GM21619 (cell line): ENCODE measurements at regions not wholly inside any gene's neighbourhood (a gene's known extent, or its start where the extent isn't known, plus 50 kb on each side); places are given as distances from the start of the nearest gene placed in this dataset.
"Not testable (repeated sequence)": the region's sequence is repeated elsewhere in the genome, so short reads cannot be mapped to it uniquely, and the experiment has no call there.

Experiments
- ATAC-seq: cut with Tn5 transposase; IDR thresholded peaks from one replicate; pipeline ENCODE4 v1.9.1; 2021; ENCODE audit not compliant: unreplicated experiment

DNA sequence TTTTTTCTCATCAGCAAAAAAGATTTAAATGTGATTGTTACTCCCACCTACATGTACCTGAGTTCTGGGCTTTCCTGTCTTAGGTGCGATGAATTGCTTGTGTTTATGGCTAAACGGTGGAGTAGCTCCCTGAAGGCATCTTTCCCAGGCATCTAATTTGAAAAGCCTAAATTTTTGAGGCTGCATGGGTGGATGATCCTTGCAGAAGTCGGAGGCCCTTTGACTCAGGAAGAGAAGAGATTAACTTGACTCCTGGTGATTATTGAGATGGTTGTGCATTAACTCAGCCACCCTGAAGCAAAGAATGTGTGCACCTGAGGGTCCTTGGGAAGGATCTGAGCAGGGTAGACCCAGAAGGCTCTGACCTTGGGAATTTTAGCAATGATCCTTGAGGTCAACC lies 155.6 kb upstream of the SEMA3C start:
- no peak for ATAC-seq

DNA sequence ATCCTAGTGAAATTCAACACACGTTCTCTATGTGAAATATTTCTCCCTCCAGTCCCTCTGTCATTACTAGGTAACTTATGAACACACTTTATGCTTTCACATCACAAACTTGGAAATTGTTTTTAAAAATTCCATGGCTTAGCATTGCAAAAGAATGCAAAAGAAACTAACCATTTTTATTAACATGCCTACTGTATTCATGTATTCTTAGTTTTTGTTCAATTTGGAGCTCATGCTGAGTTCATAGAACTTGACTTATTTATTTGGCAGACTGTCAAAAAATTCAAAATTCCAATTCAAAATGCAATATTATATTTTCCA lies 155.0 kb upstream of the SEMA3C start:
- no peak for ATAC-seq

DNA sequence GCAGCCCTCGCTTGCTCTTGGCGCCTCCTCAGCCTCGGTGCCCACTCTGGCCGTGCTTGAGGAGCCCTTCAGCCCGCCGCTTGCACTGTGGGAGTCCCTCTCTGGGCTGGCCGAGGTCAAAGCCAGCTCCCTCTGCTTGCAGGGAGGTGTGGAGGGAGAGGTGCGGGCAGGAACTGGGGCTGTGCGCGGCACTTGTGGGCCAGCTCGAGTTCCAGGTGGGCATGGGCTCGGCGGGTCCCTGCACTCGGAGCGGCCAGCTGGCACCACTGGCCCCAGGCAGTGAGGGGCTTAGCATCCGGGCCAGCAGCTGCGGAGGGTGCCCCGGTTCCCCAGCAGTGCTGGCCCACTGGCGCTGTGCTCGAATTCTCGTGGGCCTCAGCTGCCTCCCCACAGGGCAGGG lies 152.1 kb upstream of the SEMA3C start:
- ATAC-seq = no peak

DNA sequence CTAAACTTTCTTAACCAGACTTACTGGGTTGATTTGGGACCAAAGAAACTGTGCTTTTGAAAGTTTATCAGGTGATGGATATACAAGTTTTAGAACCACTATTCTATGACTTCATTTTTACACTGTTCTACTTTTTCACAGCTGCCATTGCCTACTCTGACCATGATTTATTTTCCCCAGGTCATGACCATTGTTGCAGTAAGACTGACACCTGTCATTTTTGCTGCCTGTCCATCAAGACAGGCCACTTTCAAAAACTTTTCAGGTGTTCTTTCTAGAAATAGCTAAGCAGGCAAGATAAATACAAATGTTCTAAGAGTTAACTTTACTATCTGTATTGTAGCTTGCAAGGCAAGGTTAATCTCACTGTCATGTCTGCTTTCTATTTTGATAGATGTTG lies 147.9 kb upstream of the SEMA3C start:
- no peak for ATAC-seq

DNA sequence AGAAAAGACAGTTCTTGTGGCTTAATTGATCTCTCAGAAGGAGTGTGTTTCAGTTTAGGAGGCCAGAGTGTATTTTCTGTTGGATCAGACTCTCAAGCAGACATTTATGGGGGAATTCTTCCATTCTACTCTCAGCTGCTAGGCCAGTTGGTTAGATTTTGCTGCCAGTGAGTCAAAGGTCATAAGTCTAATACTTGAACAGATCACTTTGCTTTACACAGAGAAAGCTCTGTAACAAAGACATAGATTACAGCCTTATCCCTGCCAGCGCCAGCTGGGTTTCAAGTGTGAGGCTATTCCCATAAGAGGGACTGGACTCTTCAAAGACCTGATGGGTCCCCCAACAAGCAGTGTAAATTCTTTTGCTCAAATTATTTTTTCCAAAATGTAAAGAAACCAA lies 145.6 kb upstream of the SEMA3C start:
- ATAC-seq = no peak

DNA sequence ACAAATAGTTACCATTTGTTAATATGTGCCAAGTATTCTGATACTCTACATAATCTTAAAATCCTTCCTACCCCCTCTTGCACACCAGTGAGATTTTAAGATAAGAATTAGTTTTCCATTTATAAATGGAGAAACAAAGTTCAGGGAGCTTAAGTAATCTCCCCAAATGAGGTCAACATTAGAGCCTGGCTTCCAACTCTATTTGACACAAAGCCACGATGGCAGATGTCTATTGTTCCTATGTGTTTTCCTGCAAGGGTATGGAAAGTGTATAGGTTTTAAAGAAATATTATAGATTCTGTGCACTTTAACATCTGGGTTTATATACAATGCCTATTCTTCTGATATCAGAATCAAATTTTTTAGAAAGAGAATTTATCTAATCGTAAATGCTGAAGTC lies 143.9 kb upstream of the SEMA3C start:
- ATAC-seq = no peak

DNA sequence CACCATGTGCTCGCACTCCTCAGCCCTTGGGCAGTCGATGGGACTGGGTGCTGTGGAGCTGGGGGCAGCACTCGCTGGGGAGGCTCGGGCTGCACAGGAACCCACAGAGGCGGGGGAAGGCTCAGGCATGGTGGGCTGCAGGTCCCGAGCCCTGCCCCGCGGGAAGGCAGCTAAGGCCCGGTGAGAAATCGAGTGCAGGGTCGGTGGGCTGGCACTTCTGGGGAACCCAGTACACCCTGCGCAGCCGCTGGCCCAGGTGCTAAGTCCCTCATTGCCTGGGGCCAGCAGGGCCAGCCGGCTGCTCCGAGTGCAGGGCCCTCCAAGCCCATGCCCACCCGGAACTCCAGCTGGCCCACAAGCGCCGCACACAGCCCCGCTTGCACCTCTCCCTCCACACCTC lies 138.6 kb upstream of the SEMA3C start:
- ATAC-seq = not testable (repeated sequence)

DNA sequence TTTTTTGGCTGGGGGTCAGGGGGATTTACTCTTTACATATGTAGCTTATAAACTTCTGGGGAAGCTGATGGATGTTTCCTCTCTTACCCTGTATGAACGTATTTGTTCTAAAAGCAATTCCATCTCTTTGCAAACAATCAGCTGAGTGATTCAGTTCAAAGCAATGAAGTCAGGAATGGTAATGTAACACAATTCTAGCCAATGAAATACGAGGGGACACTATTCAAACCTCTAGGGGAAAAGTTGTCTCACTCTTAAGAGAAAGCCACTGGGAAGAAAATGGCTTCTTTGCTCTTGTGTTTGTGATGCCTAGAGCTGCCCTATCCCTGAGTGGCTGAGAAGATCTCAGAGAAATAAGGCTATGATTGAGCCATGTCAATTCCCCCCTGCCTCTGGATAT lies 134.8 kb upstream of the SEMA3C start:
- no peak for ATAC-seq

DNA sequence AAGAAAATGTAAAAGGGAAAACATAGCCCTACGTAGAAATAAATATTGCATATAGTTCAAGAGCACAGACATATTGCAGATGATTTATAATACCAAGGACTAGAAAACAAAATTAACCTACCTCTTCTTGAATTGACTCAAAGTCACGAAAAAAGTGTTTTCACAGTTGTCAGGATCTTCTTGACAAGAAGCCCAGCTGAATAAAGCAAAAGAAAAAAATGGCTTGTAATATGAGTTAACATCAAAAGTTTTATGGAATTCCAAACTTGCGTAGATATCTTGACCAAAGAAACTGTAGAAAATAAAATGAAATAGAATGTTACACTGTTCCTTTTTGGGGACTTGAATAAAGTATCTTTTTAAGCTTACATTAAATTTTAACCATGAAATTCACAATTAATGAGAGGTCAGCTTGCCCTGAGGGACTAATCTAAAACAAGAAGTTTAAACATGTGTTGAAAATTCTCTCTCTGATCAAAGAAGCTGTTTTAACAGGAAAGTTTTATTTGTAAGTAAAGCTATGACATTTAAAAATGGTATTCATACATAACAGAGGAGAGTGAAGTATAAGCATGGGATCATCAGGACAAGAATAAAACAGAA lies 133.1 kb upstream of the SEMA3C start:
- no peak for ATAC-seq

DNA sequence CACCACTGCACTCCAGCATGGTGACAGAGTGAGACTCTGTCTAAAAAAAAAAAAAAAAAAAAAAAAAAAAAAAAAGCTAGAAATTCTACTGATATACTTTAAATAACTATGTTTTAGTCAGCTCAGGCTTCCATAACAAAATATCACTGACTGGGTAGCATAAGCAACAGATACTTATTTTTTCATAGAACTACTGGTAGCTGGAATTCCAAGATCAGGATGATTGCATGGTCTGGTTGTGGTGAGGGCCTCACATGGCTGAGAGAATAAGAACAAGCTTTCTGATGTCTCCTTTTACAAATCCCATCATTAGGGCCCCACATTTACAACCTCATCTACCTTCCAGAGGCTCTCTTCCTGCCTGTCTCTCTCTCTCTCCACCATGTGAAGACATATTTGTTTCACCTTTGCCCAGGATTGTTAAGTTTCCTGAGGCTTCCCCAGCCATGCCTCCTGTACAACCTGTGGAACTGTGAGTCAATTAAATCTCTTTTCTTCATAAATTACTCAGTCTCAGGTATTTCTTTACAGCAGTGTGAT lies 126.7 kb upstream of the SEMA3C start:
- no peak for ATAC-seq

DNA sequence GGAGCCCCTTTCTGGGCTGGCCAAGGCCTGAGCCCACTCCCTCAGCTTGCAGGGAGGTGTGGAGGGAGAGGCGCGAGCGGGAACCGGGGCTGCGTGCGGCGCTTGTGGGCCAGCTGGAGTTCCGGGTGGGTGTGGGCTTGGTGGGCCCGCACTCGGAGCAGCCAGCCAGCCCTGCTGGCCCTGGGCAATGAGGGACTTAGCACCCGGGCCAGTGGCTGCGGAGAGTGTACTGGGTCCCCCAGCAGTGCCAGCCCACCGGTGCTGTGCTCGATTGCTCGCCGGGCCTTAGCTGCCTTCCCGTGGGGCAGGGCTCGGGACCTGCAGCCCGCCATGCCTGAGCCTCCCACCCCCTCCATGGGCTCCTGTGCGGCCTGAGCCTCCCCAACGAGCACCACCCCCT lies 123.8 kb upstream of the SEMA3C start:
- not testable (repeated sequence) for ATAC-seq

DNA sequence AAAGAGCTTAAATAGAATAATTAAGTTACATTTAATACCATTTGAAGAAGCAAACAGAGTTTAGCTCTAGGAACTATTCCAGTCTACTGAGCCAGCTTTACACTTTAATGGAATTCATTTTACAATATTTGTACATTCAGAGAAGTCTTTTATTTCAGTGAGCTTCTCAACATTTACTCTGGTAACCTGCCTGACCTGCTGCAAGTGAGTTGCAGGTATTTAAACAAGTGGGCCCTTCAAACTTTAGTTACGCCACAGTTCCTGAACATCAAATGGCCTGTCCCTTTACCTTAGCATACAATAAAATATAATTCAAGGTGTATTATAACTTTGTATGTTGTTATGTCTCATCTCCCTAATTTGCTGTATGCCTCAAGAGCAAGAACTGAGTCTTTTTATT lies 121.6 kb upstream of the SEMA3C start:
- ATAC-seq = no peak

DNA sequence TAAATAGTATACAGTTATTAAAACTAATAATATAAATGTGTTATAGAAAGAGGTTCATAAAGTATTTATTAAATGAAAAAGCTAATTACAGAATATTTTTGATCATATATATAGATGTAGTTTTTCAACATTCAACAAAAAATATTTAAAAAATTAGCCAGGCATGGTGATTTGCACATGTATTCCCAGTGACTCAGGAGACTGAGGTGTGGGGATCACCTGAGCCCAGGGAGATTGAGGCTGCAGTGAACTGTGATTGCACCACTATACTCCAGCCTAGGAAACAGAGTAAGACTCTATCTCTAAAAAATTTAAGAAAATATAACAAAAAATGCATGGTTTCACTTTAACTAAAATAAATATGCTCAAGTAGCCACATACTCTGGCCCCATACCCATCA lies 118.0 kb upstream of the SEMA3C start:
- ATAC-seq = no peak

DNA sequence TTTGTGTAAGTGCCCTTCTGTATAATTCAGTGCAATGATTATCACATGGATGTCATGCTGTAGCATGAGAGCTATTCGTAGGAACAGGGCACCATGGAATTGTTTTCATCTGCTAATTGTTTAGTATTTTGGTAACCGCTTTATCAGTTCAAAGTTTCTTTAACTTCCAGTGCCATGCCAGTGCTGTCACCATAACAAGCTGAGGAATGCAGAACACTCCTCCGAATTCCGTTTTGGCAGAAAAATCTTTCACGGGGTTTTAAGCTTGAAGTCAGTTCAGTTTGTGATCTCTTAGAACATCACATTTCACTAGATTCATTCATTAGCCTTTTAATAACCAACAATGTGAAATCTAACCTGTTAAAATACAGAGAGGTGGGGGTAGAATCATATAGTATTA lies 117.2 kb upstream of the SEMA3C start:
- ATAC-seq = no peak

DNA sequence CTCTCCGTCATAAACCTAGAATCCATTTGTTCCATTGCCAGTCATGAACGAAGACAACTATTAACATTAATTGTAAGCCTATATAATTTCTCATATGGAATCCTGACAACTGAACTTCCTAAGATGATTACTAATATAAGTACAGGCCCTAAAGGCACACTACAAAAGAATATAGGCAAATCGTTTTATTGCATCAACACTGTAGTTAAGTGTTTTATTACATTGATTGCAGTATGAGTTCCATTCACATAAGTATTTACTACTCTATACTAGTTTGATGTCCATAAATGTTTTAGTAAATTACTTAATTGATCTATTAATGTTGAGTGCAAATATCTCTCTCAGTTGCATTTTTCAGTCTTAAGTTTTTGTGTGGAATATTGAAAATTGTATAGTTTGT lies 113.1 kb upstream of the SEMA3C start:
- no peak for ATAC-seq

DNA sequence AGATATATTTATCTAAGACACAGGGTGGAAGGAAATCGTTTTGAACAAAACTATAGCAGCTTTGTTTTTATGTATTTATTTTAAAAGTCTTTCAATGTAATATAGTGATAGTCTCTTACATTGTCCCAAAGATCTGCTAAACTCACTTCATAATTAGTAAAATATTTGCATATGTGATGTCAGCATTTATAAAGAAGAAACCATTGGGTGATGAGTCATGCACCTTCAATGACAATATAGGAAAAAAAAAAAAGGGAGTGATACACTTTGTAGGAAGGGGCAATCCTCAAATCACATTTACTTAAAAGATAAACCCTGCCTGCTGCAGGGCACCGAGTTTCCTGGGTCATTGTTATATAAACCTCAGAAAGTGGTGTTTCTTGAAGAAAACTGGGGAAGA lies 112.4 kb upstream of the SEMA3C start:
- no peak for ATAC-seq

DNA sequence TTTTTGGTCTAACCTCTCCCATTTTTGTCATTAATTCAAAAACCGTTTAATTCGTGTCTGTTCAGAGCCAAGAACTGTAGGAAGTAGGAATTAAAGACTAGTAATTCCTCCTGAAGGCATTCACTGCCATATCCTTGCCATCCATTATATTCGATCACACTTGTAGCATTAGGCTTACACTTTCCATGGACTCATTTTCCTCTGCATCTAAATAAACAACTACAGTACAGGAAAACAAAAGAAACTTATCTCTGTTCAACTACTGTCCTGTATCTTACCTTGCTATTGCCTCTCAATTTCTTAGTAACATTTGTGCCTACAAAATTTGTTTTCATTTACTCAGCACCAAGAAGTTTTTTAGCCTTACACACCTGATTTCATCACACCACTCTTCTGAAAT lies 111.6 kb upstream of the SEMA3C start:
- ATAC-seq = no peak

DNA sequence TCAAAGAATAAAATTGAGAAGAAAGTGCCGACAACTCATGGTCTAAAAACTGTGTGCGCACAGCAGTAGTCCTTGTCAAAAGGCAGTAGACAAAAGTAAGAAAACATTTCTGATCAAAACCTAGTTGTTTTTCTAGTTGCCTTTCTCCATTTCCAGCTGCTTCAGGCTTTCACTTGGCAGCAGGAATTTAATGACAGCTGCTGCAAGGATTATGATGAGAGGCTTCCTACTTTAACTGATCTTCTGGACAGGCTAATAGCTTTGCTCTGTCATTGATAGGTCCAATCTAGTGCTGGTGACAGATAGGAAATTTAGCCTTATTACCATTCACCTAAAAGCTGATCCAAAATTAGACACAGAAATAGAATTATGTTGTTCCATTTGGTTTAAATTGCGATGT lies 110.7 kb upstream of the SEMA3C start:
- no peak for ATAC-seq

DNA sequence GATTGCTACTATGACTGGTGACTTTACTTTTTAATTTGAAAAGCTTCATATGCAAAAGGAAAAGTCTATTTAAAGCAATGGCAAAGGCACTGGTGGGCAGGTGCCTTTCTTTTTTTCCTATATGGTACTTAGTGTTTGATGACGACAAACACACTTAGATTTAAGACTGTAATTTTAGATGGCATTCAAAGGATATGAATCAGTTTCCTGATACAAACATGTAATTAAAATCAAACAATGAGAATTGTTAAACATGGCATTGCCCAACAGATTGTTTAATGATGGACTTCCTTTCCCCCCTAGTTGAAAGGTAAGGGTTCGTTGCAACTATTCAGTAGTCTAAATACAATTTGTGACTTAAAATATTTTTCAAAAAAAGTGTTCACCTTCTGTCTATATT lies 106.5 kb upstream of the SEMA3C start:
- no peak for ATAC-seq

DNA sequence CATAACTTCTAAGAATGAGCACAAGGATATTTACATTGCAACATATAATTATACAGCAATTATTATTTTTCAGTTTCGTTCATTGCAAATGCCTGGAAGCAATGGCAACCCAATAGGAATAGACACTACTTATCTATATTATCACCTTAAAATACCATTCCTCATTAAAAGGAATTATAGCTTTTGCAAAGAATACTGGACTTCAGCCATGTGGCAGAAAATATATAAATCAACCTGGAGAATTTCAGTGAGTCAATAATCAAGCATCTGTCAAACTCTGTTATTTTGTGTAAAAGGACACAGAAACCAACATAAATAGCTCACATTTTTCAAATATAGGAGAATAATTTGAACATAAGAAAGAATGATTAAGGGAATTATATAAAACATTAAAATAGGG lies 96.1 kb upstream of the SEMA3C start:
- no peak for ATAC-seq

DNA sequence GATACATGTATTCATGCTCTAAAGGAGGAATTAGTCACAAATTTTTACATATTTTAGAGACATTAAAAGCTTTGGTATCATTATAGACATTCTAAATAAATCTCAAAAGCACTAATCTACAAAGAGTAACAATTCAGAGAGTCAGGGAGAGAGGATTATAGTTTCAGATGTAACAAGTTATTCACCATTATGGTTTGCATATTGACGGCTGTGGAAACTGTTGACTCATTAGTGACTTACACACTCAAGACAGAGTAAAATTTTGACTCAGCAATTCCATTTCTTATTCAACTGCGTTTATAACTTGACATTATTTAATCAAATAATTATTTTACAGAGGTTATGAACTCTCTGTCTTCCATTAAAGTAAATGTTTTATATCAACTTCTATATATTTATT lies 95.4 kb upstream of the SEMA3C start:
- ATAC-seq = no peak

DNA sequence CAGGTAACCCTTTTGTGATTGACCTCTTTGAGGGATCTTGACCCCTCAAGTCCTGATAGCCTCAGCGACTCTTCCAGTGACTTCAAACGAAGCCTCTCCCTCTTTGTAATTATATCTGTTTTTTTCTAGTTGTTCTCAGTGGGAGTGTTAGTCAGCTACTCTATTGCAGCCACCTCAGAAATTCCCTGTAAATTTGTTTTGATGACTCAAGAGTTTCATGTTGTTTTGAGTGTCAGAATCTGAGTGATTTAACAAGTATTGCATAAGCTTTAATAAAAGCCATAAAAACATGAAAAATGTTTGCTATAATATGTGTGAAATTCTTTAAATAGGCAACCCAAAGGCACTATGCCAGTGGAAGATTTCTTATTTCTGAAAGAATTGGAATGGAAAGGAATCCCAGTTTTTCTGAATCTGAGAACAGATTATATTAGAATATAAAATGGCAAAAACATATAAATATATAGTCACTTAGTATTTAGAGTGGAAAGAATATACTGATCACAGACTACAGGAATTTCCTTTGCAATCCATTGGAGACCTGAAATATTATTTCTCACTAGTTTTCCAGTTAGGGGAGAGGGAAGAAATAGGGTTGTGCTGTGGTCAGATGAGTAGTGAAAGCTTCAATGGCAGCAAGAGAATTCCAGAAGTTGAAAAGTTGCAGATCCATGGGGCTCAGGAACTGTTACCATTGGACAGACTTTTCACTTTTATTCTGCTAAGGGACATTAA lies 94.4 kb upstream of the SEMA3C start:
- no peak for ATAC-seq

DNA sequence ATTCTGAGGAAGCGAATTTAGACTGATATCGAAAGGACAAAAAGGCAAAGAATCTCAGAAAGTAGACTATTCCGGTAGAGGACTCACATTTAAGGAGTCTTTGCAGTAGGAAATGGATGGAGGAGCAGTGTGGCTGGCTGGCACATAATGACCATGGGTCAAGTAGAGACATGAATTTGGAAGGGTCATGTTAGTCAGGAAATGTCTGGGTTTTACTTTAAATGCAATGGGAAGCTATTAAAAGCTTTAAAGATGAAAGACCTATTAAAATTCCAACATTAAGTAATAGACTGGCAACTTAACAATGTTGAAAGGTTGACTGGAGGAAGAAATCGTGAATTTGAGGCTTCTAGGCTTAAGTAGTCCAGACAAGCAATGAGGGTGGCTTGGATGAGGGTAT lies 90.0 kb upstream of the SEMA3C start:
- no peak for ATAC-seq
